ENCODE measurements at regions not wholly inside any gene's neighbourhood (a gene's known extent, or its start where the extent isn't known, plus 50 kb on each side); places are given as distances from the start of the nearest gene placed in this dataset.
"Not testable (repeated sequence)": the region's sequence is repeated elsewhere in the genome, so short reads cannot be mapped to it uniquely, and the experiment has no call there.

GRCh38 chr2:9724565-9724964, 93.8 kb upstream of the YWHAQ start:
- intact Hi-C loops (cut with DNase I), result no loop called here
- no peaks in the 10 kb centered on the region for H3K27me3 ChIP-seq (ENCODE audit: control insufficient read depth, insufficient read depth)
- ATAC-seq, result peak in 1 of 2 donors; percentile 21
- H3K27ac ChIP-seq (ENCODE audit: low read length), result no peak overlapping the region
- no peak overlapping the region for H3K4me3 ChIP-seq (ENCODE audit: low read length)
- H3K9me3 ChIP-seq (ENCODE audit: control insufficient read depth, low read length), result no peaks in the 10 kb centered on the region
- no peak for DNase-seq
- 85% methylated on average over 11 of the region's 11 CpGs for WGBS
- no peaks in the 10 kb centered on the region for H3K4me1 ChIP-seq (ENCODE audit: control insufficient read depth, insufficient read depth, low read length)

GRCh38 chr2:9725106-9725505, 94.3 kb upstream of the YWHAQ start:
- H3K27ac ChIP-seq (ENCODE audit: low read length), result no peak overlapping the region
- H3K27me3 ChIP-seq (ENCODE audit: control insufficient read depth, insufficient read depth), result no peaks in the 10 kb centered on the region
- intact Hi-C loops (cut with DNase I), result no loop called here
- ATAC-seq, result no peak
- WGBS, result 86% methylated on average over 14 of the region's 14 CpGs
- no peaks in the 10 kb centered on the region for H3K4me1 ChIP-seq (ENCODE audit: control insufficient read depth, insufficient read depth, low read length)
- no peaks in the 10 kb centered on the region for H3K9me3 ChIP-seq (ENCODE audit: control insufficient read depth, low read length)
- no peak overlapping the region for H3K4me3 ChIP-seq (ENCODE audit: low read length)
- DNase-seq, result no peak

GRCh38 chr2:9726016-9726415, 95.2 kb upstream of the YWHAQ start:
- H3K9me3 ChIP-seq (ENCODE audit: control insufficient read depth, low read length); H3K27me3 ChIP-seq (ENCODE audit: control insufficient read depth, insufficient read depth); H3K4me1 ChIP-seq (ENCODE audit: control insufficient read depth, insufficient read depth, low read length); intact Hi-C loops (cut with DNase I); H3K27ac ChIP-seq (ENCODE audit: low read length); ATAC-seq; DNase-seq; H3K4me3 ChIP-seq (ENCODE audit: low read length): not testable (repeated sequence)
- WGBS, result 91% methylated on average over 3 of the region's 3 CpGs

- H3K27ac ChIP-seq (ENCODE audit: low read length); H3K9me3 ChIP-seq (ENCODE audit: control insufficient read depth, low read length); DNase-seq; H3K4me3 ChIP-seq (ENCODE audit: low read length); ATAC-seq; H3K4me1 ChIP-seq (ENCODE audit: control insufficient read depth, insufficient read depth, low read length); intact Hi-C loops (cut with DNase I); H3K27me3 ChIP-seq (ENCODE audit: control insufficient read depth, insufficient read depth): not testable (repeated sequence)
- 88% methylated on average over 4 of the region's 4 CpGs for whole genome bisulfite sequencing
Observed at GRCh38 chr2:9730523-9730922, 99.7 kb upstream of the YWHAQ start.

GRCh38 chr2:9732824-9733223, 102.0 kb upstream of the YWHAQ start:
- H3K4me3 ChIP-seq (ENCODE audit: low read length), result no peak overlapping the region
- no peak overlapping the region for H3K27ac ChIP-seq (ENCODE audit: low read length)
- 95% methylated on average over 3 of the region's 3 CpGs for WGBS
- no peaks in the 10 kb centered on the region for H3K4me1 ChIP-seq (ENCODE audit: control insufficient read depth, insufficient read depth, low read length)
- H3K9me3 ChIP-seq (ENCODE audit: control insufficient read depth, low read length), result no peaks in the 10 kb centered on the region
- no peaks in the 10 kb centered on the region for H3K27me3 ChIP-seq (ENCODE audit: control insufficient read depth, insufficient read depth)
- no peak for ATAC-seq
- intact Hi-C loops (cut with DNase I), result no loop called here
- no peak for DNase-seq

GRCh38 chr2:9734308-9734707, 103.5 kb upstream of the YWHAQ start:
- intact Hi-C loops (cut with DNase I), result no loop called here
- ATAC-seq, result no peak
- DNase-seq, result no peak

GRCh38 chr2:9735335-9735734, 104.5 kb upstream of the YWHAQ start:
- intact Hi-C loops (cut with DNase I), result no loop called here
- Histone ChIP-seq H3K4me1 (ENCODE audit: control insufficient read depth, insufficient read depth, low read length) (peaks cover 5% of the 10 kb centered on the region), H3K4me3 (ENCODE audit: low read length) (no peak overlapping the region), H3K27me3 (ENCODE audit: control insufficient read depth, insufficient read depth) (no peaks in the 10 kb centered on the region), H3K27ac (ENCODE audit: low read length) (no peak overlapping the region), H3K9me3 (ENCODE audit: control insufficient read depth, low read length) (no peaks in the 10 kb centered on the region)
- 96% methylated on average over 2 of the region's 2 CpGs for WGBS
- ATAC-seq (no peak), DNase-seq (no peak)

More at GRCh38 chr2:9734308-9734707, 103.5 kb upstream of the YWHAQ start:
- WGBS, result 79% methylated on average over 1 of the region's 1 CpG
- no peak overlapping the region for H3K4me3 ChIP-seq (ENCODE audit: low read length)
- H3K9me3 ChIP-seq (ENCODE audit: control insufficient read depth, low read length), result no peaks in the 10 kb centered on the region
- no peaks in the 10 kb centered on the region for H3K27me3 ChIP-seq (ENCODE audit: control insufficient read depth, insufficient read depth)
- H3K27ac ChIP-seq (ENCODE audit: low read length), result no peak overlapping the region
- peaks cover 5% of the 10 kb centered on the region for H3K4me1 ChIP-seq (ENCODE audit: control insufficient read depth, insufficient read depth, low read length)

- no peak overlapping the region for H3K27ac ChIP-seq (ENCODE audit: low read length)
- no peak overlapping the region for H3K4me3 ChIP-seq (ENCODE audit: low read length)
- intact Hi-C loops (cut with DNase I), result no loop called here
- H3K27me3 ChIP-seq (ENCODE audit: control insufficient read depth, insufficient read depth), result no peaks in the 10 kb centered on the region
- ATAC-seq (no peak), DNase-seq (no peak)
- H3K9me3 ChIP-seq (ENCODE audit: control insufficient read depth, low read length), result no peaks in the 10 kb centered on the region
- 83% methylated on average over 1 of the region's 1 CpG for WGBS
- peaks cover 5% of the 10 kb centered on the region for H3K4me1 ChIP-seq (ENCODE audit: control insufficient read depth, insufficient read depth, low read length)
Observed at GRCh38 chr2:9736021-9736420, 105.2 kb upstream of the YWHAQ start.

- H3K27ac ChIP-seq (ENCODE audit: low read length), result no peak overlapping the region
- intact Hi-C loops (cut with DNase I), result no loop called here
- no peak for ATAC-seq
- no peaks in the 10 kb centered on the region for H3K27me3 ChIP-seq (ENCODE audit: control insufficient read depth, insufficient read depth)
- no peak overlapping the region for H3K4me3 ChIP-seq (ENCODE audit: low read length)
- no peaks in the 10 kb centered on the region for H3K9me3 ChIP-seq (ENCODE audit: control insufficient read depth, low read length)
- DNase-seq, result no peak
- H3K4me1 ChIP-seq (ENCODE audit: control insufficient read depth, insufficient read depth, low read length), result peaks cover 5% of the 10 kb centered on the region
- WGBS, result 67% methylated on average over 9 of the region's 9 CpGs
Observed at GRCh38 chr2:9737053-9737875, 106.0 kb upstream of the TAF1B start.

- DNase-seq (no peak), ATAC-seq (no peak)
- Histone ChIP-seq H3K27me3 (ENCODE audit: control insufficient read depth, insufficient read depth) (no peaks in the 10 kb centered on the region), H3K9me3 (ENCODE audit: control insufficient read depth, low read length) (no peaks in the 10 kb centered on the region), H3K27ac (ENCODE audit: low read length) (no peak overlapping the region), H3K4me3 (ENCODE audit: low read length) (no peak overlapping the region), H3K4me1 (ENCODE audit: control insufficient read depth, insufficient read depth, low read length) (peaks cover 5% of the 10 kb centered on the region)
- 61% methylated on average over 5 of the region's 5 CpGs for whole genome bisulfite sequencing
- intact Hi-C loops (cut with DNase I), result no loop called here
Observed at GRCh38 chr2:9738062-9738461, 105.2 kb upstream of the TAF1B start.

GRCh38 chr2:9738535-9739496, 104.5 kb upstream of the TAF1B start:
- peak overlapping the region; percentile 79 for H3K27ac ChIP-seq (ENCODE audit: low read length)
- peak; percentile 66 to 72 for ATAC-seq
- peak; percentile 54 to 77 (median 76) for DNase-seq
- H3K4me3 ChIP-seq (ENCODE audit: low read length), result peak overlapping the region; percentile 7
- H3K9me3 ChIP-seq (ENCODE audit: control insufficient read depth, low read length), result no peaks in the 10 kb centered on the region
- WGBS, result 16% methylated on average over 23 of the region's 23 CpGs
- peaks cover 5% of the 10 kb centered on the region for H3K4me1 ChIP-seq (ENCODE audit: control insufficient read depth, insufficient read depth, low read length)
- intact Hi-C loops (cut with DNase I), result no loop called here
- no peaks in the 10 kb centered on the region for H3K27me3 ChIP-seq (ENCODE audit: control insufficient read depth, insufficient read depth)
